Erythroblast (primary cell): ENCODE measurements at regions not wholly inside any gene's neighbourhood (a gene's known extent, or its start where the extent isn't known, plus 50 kb on each side); places are given as distances from the start of the nearest gene placed in this dataset.

Experiments
- GATA1 ChIP-seq: IDR thresholded peaks from 2 replicates; pipeline ENCODE4 v1.6.1; 2011; ENCODE audit warnings: low read depth, mild to moderate bottlenecking, control low read depth, low read length, moderate library complexity
- POLR2A ChIP-seq: IDR thresholded peaks from 2 replicates; pipeline ENCODE4 v1.6.1; 2011; ENCODE audit warnings: mild to moderate bottlenecking, low read length

GRCh38 chr15:70271422-70272088, 173.8 kb upstream of the TLE3 start:
- no peak for TF ChIP-seq POLR2A
- no peak for TF ChIP-seq GATA1
